Muscle of leg (tissue), 3 donors: ENCODE measurements at regions not wholly inside any gene's neighbourhood (a gene's known extent, or its start where the extent isn't known, plus 50 kb on each side); places are given as distances from the start of the nearest gene placed in this dataset.

Source experiments
- DNase-seq: peaks from one replicate; pipeline ENCODE4 v3.0.0; 2013
- H3K27ac ChIP-seq: one replicate; pipeline ENCODE4 v1.5.1; 2013; ENCODE audit warnings: mild to moderate bottlenecking, low read length, control low read depth
- H3K27me3 ChIP-seq: one replicate; pipeline ENCODE4 v1.6.1; 2013; ENCODE audit warnings: low read length; ENCODE audit not compliant: control insufficient read depth, insufficient read depth
- H3K36me3 ChIP-seq: one replicate; pipeline ENCODE4 v1.6.1; 2013; ENCODE audit warnings: low read length; ENCODE audit not compliant: control insufficient read depth, insufficient read depth
- H3K4me1 ChIP-seq: one replicate; pipeline ENCODE4 v1.6.1; 2013; ENCODE audit warnings: low read length; ENCODE audit not compliant: control insufficient read depth, insufficient read depth
- H3K4me3 ChIP-seq: one replicate; pipeline ENCODE4 v1.5.1; 2013; ENCODE audit warnings: low read length, control low read depth
- H3K9me3 ChIP-seq: replicated peaks from 2 replicates; pipeline ENCODE4 v1.6.1; 2013; ENCODE audit warnings: low read depth, low read length; ENCODE audit not compliant: control insufficient read depth
- WGBS: methylation state at CpG from one replicate; pipeline ENCODE4 v1.1.5; 2013; ENCODE audit warnings: missing lambda C conversion rate; ENCODE audit not compliant: insufficient coverage; 5-methylcytosine and 5-hydroxymethylcytosine counted together

- no CpG with 5 or more reads among the region's 2 CpGs for WGBS
- DNase-seq, result no peak
These were observed 287.9 kb upstream of the FERMT1 start for GRCh38 chr20:6410721-6411120.

GRCh38 chr20:6407163-6407562 is 284.3 kb upstream of the FERMT1 start:
- Histone ChIP-seq H3K4me1 (no peaks in the 10 kb centered on the region), H3K27me3 (no peaks in the 10 kb centered on the region), H3K9me3 (no peaks in the 10 kb centered on the region), H3K27ac (no peak overlapping the region), H3K36me3 (no peaks in the 10 kb centered on the region), H3K4me3 (no peak overlapping the region)
- DNase-seq, result no peak
- WGBS, result 100% methylated on average over 1 of the region's 5 CpGs

More at GRCh38 chr20:6410721-6411120, 287.9 kb upstream of the FERMT1 start:
- Histone ChIP-seq H3K4me1 (no peaks in the 10 kb centered on the region), H3K4me3 (no peak overlapping the region), H3K27ac (no peak overlapping the region), H3K36me3 (no peaks in the 10 kb centered on the region), H3K27me3 (no peaks in the 10 kb centered on the region), H3K9me3 (no peaks in the 10 kb centered on the region)

- 26% methylated on average over 3 of the region's 3 CpGs for WGBS
- Histone ChIP-seq H3K4me1 (no peaks in the 10 kb centered on the region), H3K36me3 (no peaks in the 10 kb centered on the region), H3K4me3 (no peak overlapping the region), H3K27me3 (no peaks in the 10 kb centered on the region), H3K27ac (no peak overlapping the region), H3K9me3 (no peaks in the 10 kb centered on the region)
- no peak for DNase-seq
These were observed 279.2 kb upstream of the FERMT1 start for GRCh38 chr20:6401893-6402557.

GRCh38 chr20:6397115-6397514 is 274.3 kb upstream of the FERMT1 start:
- no peak for DNase-seq
- no CpG with 5 or more reads among the region's 2 CpGs for WGBS
- Histone ChIP-seq H3K27me3 (no peaks in the 10 kb centered on the region), H3K36me3 (no peaks in the 10 kb centered on the region), H3K9me3 (no peaks in the 10 kb centered on the region), H3K4me3 (no peak overlapping the region), H3K27ac (no peak overlapping the region), H3K4me1 (no peaks in the 10 kb centered on the region)

DNA sequence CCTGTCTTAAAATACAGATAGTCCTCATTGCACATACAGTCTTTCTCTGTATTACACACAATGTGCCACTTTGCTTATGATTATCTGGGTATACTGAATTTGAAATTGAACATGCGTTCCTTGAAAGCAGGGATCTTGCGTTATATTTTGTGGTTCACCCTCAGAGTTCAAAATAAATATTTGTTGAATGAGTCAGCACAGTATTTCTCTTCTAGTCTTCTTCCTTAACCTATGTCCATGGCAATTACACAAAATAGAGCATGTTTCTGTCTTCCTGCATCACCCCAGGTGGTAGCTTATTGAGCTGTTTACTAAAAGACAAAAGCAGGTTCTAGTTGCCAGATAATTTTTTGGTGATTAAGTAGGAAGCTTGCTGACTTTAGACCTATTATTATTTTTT is 272.9 kb upstream of the FERMT1 start:
- Histone ChIP-seq H3K9me3 (no peaks in the 10 kb centered on the region), H3K27ac (no peak overlapping the region), H3K4me3 (no peak overlapping the region), H3K4me1 (no peaks in the 10 kb centered on the region), H3K36me3 (no peaks in the 10 kb centered on the region), H3K27me3 (no peaks in the 10 kb centered on the region)
- WGBS, result no CpG with 5 or more reads among the region's 2 CpGs
- no peak for DNase-seq

GRCh38 chr20:6388671-6389197 is 265.9 kb upstream of the FERMT1 start:
- Histone ChIP-seq H3K27ac (no peak overlapping the region), H3K9me3 (no peaks in the 10 kb centered on the region), H3K4me1 (no peaks in the 10 kb centered on the region), H3K36me3 (no peaks in the 10 kb centered on the region), H3K4me3 (no peak overlapping the region), H3K27me3 (no peaks in the 10 kb centered on the region)
- DNase-seq, result no peak
- WGBS, result 83% methylated on average over 1 of the region's 4 CpGs

DNA sequence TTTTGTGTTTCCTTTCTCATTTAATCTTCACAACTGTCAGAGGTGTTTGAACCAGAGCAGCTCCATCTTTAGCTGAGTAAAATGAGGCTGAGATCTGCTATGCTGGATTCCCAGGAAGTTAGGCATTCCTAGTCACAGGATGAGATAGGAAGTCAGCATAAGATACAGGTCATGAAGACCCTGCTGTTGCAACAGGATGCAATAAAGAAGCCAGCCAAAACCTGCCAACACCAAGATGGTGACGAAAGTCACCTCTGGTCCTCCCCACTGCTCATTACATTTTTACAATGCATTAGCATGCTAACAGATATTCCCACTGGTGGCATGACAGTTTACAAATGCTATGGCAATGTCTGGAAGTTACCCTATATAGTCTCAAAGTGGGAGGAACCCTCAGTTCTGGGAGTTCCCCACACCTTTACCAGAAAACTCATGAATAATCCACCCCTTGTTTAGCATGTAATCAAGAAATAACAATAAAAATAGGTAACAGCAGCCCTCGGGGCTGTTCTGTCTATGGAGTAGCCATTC is 262.2 kb upstream of the FERMT1 start:
- no peaks in the 10 kb centered on the region for H3K27me3 ChIP-seq
- H3K4me1 ChIP-seq, result no peaks in the 10 kb centered on the region
- H3K4me3 ChIP-seq, result no peak overlapping the region
- H3K9me3 ChIP-seq, result no peaks in the 10 kb centered on the region
- no peaks in the 10 kb centered on the region for H3K36me3 ChIP-seq
- DNase-seq, result no peak
- no peak overlapping the region for H3K27ac ChIP-seq
- WGBS, result 83% methylated on average over 1 of the region's 2 CpGs

DNA sequence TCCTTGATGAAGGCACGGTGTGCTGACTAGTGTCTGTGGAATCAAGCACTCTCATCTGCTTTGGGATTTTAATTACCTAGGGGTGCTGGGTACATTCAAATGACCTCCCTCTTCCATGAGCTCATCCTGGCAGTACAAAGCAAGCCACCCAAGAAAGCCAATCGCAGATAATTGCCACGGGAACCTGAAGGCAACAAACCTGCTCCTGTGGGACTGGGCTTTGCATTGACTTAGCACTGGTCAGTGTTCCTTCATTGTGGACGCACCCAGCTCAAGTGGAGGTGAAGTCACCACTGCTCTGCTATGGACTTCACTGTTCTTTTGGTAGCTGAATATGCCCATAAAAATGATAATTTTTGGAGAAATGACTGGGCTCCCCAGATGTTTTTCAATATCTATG is 261.6 kb upstream of the FERMT1 start:
- Histone ChIP-seq H3K9me3 (no peaks in the 10 kb centered on the region), H3K4me3 (no peak overlapping the region), H3K4me1 (no peaks in the 10 kb centered on the region), H3K27ac (no peak overlapping the region), H3K36me3 (no peaks in the 10 kb centered on the region), H3K27me3 (no peaks in the 10 kb centered on the region)
- 49% methylated on average over 3 of the region's 4 CpGs for WGBS
- no peak for DNase-seq

- peak; percentile 4 for DNase-seq
- Histone ChIP-seq H3K27me3 (no peaks in the 10 kb centered on the region), H3K36me3 (no peaks in the 10 kb centered on the region), H3K27ac (no peak overlapping the region), H3K4me3 (no peak overlapping the region), H3K4me1 (no peaks in the 10 kb centered on the region), H3K9me3 (no peaks in the 10 kb centered on the region)
- 86% methylated on average over 1 of the region's 4 CpGs for WGBS
These were observed 259.1 kb upstream of the FERMT1 start for GRCh38 chr20:6381887-6382286.

GRCh38 chr20:6362245-6362644 is 239.4 kb upstream of the FERMT1 start:
- no peak for DNase-seq
- no peak overlapping the region for H3K27ac ChIP-seq
- H3K4me1 ChIP-seq, result no peaks in the 10 kb centered on the region
- H3K27me3 ChIP-seq, result no peaks in the 10 kb centered on the region
- H3K36me3 ChIP-seq, result no peaks in the 10 kb centered on the region
- H3K9me3 ChIP-seq, result no peaks in the 10 kb centered on the region
- H3K4me3 ChIP-seq, result no peak overlapping the region

DNA sequence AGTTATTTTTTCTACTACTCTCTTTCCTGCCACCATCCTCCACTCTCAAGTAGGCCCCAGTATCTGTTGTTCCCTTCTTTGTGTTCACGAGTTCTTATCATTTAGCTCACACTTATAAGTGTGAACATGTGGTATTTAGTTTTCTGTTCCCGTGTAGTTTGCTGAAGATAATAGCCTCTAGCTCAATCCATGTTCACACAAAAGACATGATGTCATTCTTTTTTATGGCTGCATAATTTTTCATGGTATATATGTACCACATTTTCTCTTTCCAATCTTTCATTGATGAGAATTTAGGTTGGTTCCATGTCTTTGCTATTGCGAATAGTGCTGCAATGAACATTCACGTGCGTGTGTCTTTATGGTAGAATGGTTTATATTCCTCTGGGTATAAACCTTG is 237.9 kb upstream of the FERMT1 start:
- Histone ChIP-seq H3K36me3 (no peaks in the 10 kb centered on the region), H3K4me1 (no peaks in the 10 kb centered on the region), H3K4me3 (no peak overlapping the region), H3K9me3 (no peaks in the 10 kb centered on the region), H3K27me3 (no peaks in the 10 kb centered on the region), H3K27ac (no peak overlapping the region)
- no peak for DNase-seq
- WGBS, result no CpG with 5 or more reads among the region's 5 CpGs
